Choroid plexus epithelial cell (primary cell): ENCODE measurements at regions not wholly inside any gene's neighbourhood (a gene's known extent, or its start where the extent isn't known, plus 50 kb on each side); places are given as distances from the start of the nearest gene placed in this dataset.

Experiments used
- DNase-seq: peaks from one replicate; pipeline ENCODE4 v3.0.0-alpha.2; 2010; ENCODE audit warnings: low read depth
- H3K4me3 ChIP-seq: 2 replicates; pipeline ENCODE4 v1.5.1; 2011; ENCODE audit warnings: low read depth, mild to moderate bottlenecking, control low read depth, low read length, moderate library complexity
- CTCF ChIP-seq: conservative IDR thresholded peaks from 2 replicates; pipeline ENCODE4 v1.5.1; 2011; ENCODE audit warnings: low read depth, mild to moderate bottlenecking, control low read depth, inconsistent platforms, low read length, moderate library complexity

GRCh38 chr10:53088961-53089360 is 316.4 kb upstream of the MBL2 start:
- no peak overlapping the region for H3K4me3 ChIP-seq
- no peak for TF ChIP-seq CTCF
- no peak for DNase-seq

- no peak overlapping the region for H3K4me3 ChIP-seq
- no peak for DNase-seq
- TF ChIP-seq CTCF: no peak
Observed at GRCh38 chr10:53079283-53079682, 306.7 kb upstream of the MBL2 start.

- DNase-seq: no peak
Observed at GRCh38 chr10:53076948-53077347, 304.4 kb upstream of the MBL2 start.

GRCh38 chr10:53075469-53075868 is 302.9 kb upstream of the MBL2 start:
- no peak for TF ChIP-seq CTCF
- DNase-seq: no peak
- no peak overlapping the region for H3K4me3 ChIP-seq

More at GRCh38 chr10:53076948-53077347, 304.4 kb upstream of the MBL2 start:
- TF ChIP-seq CTCF: no peak
- no peak overlapping the region for H3K4me3 ChIP-seq

- DNase-seq: no peak
- no peak for TF ChIP-seq CTCF
- no peak overlapping the region for H3K4me3 ChIP-seq
Observed at GRCh38 chr10:53072144-53072543, 299.6 kb upstream of the MBL2 start.

GRCh38 chr10:53071505-53072125 is 299.0 kb upstream of the MBL2 start:
- no peak for DNase-seq
- H3K4me3 ChIP-seq: no peak overlapping the region
- TF ChIP-seq CTCF: no peak

- no peak for TF ChIP-seq CTCF
- DNase-seq: no peak
- H3K4me3 ChIP-seq: no peak overlapping the region
Observed at GRCh38 chr10:53069013-53069412, 296.4 kb upstream of the MBL2 start.
